Activated CD4-positive, alpha-beta T cell treated with anti-CD3 and anti-CD28 coated beads, Interleukin-2, amount 10 ng/mL, durations not matched to agents 7 days and 5 days (primary cell): ENCODE measurements at regions not wholly inside any gene's neighbourhood (a gene's known extent, or its start where the extent isn't known, plus 50 kb on each side); places are given as distances from the start of the nearest gene placed in this dataset.
"Not testable (repeated sequence)": the region's sequence is repeated elsewhere in the genome, so short reads cannot be mapped to it uniquely, and the experiment has no call there.

Experiments used
- CTCF ChIA-PET: fragments of 350-600 bp; sonication (Branson Sonifier 250); formaldehyde crosslinking; loops from one replicate; lab custom pipeline; 2021; ENCODE audit warnings: antibody characterized with exemption; lab: Charles Lee
- POLR2A ChIA-PET: fragments of 350-600 bp; sonication (Branson Sonifier 250); formaldehyde crosslinking; loops from one replicate; lab custom pipeline; 2021; ENCODE audit warnings: antibody characterized with exemption; lab: Charles Lee
- DNase-seq: peaks from one replicate; pipeline ENCODE4 v3.0.0-alpha.2; 2020
- H3K27ac Mint-ChIP-seq: one replicate; pipeline ENCODE4 v1.8.0; 2021; ENCODE audit warnings: mild to moderate bottlenecking, moderate library complexity, mixed read lengths
- H3K27me3 Mint-ChIP-seq: one replicate; pipeline ENCODE4 v1.8.0; 2021; ENCODE audit warnings: mixed read lengths
- H3K36me3 Mint-ChIP-seq: one replicate; pipeline ENCODE4 v1.8.0; 2021; ENCODE audit warnings: low read depth, mixed read lengths
- H3K4me1 Mint-ChIP-seq: one replicate; pipeline ENCODE4 v1.8.0; 2021; ENCODE audit warnings: mixed read lengths
- H3K4me3 Mint-ChIP-seq: one replicate; pipeline ENCODE4 v1.8.0; 2021; ENCODE audit warnings: mild to moderate bottlenecking, moderate library complexity, mixed read lengths
- H3K9me3 Mint-ChIP-seq: one replicate; pipeline ENCODE4 v1.8.0; 2021; ENCODE audit warnings: mixed read lengths

DNA sequence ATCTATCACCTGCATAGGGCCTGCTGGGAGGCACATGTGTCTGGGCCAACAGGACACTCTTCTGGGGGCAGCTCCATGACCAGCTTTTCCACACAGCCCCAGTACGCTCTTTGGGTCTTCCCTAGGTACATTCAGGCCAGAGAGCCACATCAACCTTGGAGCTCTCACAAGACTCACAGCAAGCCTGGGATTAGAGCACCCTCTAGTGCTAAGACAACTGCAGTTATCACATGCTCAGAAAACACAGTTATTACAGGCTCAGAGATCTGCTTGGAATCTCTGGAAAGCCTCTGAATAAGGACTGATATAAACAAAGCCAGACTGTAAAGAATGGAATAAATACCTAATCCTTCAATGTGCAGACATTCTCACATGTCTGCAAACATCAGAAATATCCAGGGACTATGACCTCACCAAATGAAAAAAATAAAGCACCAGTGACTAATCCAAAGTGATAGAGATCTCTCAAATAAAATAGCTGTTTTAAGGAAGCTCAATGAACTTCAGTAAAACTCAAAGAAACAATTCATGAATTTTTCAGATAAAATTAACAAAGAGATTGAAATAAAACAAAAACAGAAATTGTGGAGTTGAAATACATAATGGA is 563.9 kb upstream of the NR5A2 start:
- Mint-ChIP-seq H3K4me1 (no peaks in the 10 kb centered on the region), H3K4me3 (no peak overlapping the region), H3K9me3 (no peaks in the 10 kb centered on the region), H3K36me3 (no peaks in the 10 kb centered on the region), H3K27me3 (no peaks in the 10 kb centered on the region), H3K27ac (no peak overlapping the region)
- POLR2A ChIA-PET = interaction anchor here (0.5 kb wide), 1 partner anchor 179 kb away, joined by 3 read pairs; no protein-coding TSS in a partner anchor
- DNase-seq = peak; percentile 52
- CTCF ChIA-PET = interaction anchor here (0.5 to 1.5 kb wide), 5 partner anchors 14 to 675 kb away, joined by 3 to 5 read pairs (median 3); no protein-coding TSS in a partner anchor

DNA sequence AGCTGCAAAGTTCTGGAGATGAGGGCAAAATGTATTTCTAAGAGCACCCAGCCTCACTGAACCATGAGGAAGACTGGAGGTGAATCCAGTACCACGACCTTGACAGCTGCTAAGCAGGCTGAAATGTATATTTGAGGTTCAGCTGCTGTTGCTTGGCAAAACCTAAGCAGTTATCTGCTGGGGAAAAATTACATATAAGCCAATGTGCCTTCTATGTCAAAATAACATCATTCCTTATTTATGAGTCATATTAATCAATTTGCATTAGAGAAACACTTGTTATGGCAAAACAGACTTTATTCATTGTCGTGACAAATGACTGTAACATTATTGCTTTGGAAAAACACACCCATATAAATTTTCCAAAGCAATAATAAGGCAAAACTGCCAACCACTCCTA is 560.5 kb upstream of the NR5A2 start:
- no peak for DNase-seq
- H3K9me3 Mint-ChIP-seq = no peaks in the 10 kb centered on the region
- no peaks in the 10 kb centered on the region for H3K4me1 Mint-ChIP-seq
- ChIA-PET POLR2A (no interaction called here), CTCF (interaction anchor here (0.6 to 0.9 kb wide), 3 partner anchors 41 to 867 kb away, joined by 3 read pairs; no protein-coding TSS in a partner anchor)
- no peaks in the 10 kb centered on the region for H3K27me3 Mint-ChIP-seq
- H3K36me3 Mint-ChIP-seq = no peaks in the 10 kb centered on the region
- H3K27ac Mint-ChIP-seq = no peak overlapping the region
- H3K4me3 Mint-ChIP-seq = no peak overlapping the region

DNA sequence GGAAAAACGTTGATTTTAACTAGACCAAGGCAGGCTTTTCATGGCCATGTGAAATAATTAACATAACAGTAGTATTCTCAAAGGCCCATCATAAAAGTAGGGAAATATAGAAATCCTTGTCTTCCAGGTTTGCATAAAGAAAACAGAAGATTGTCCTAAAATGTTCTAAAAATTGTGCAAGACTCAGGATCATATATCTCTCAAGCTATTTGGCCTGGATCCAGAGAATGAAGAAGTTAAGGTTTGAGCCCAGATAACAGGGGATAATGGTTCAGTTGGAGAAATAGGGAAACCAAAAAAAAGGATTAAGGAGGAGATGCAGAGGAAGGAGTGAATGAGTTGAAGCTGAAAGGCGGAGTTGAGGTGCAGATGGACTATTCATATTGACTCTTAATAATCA is 555.5 kb upstream of the NR5A2 start:
- H3K36me3 Mint-ChIP-seq = no peaks in the 10 kb centered on the region
- H3K27ac Mint-ChIP-seq = no peak overlapping the region
- no peak overlapping the region for H3K4me3 Mint-ChIP-seq
- ChIA-PET POLR2A (no interaction called here), CTCF (no interaction called here)
- no peaks in the 10 kb centered on the region for H3K4me1 Mint-ChIP-seq
- H3K9me3 Mint-ChIP-seq = no peaks in the 10 kb centered on the region
- no peak for DNase-seq
- H3K27me3 Mint-ChIP-seq = peaks cover 10% of the 10 kb centered on the region

DNA sequence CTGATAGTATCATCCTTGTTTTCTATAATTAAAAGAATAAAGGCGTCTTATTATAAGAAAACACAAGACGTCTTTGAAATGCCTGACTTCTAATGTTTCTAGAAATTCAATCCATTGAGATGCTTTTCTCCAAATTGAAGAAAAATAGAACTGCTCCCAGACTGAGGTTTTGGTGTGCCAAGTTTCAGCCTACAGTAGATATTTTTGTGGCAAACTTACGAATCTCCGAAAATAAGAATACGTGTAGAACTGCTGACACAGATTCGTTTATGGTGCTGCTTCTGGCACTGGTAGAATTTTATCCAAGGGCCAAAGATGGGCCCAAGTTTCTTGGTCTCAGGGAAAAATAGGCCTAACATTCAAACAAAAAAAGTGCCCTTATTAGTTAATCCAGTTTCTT is 554.5 kb upstream of the NR5A2 start:
- Mint-ChIP-seq H3K4me1 (no peaks in the 10 kb centered on the region), H3K4me3 (no peak overlapping the region), H3K9me3 (no peaks in the 10 kb centered on the region), H3K27me3 (peaks cover 10% of the 10 kb centered on the region), H3K27ac (no peak overlapping the region), H3K36me3 (no peaks in the 10 kb centered on the region)
- DNase-seq = no peak
- ChIA-PET POLR2A (no interaction called here), CTCF (no interaction called here)

DNA sequence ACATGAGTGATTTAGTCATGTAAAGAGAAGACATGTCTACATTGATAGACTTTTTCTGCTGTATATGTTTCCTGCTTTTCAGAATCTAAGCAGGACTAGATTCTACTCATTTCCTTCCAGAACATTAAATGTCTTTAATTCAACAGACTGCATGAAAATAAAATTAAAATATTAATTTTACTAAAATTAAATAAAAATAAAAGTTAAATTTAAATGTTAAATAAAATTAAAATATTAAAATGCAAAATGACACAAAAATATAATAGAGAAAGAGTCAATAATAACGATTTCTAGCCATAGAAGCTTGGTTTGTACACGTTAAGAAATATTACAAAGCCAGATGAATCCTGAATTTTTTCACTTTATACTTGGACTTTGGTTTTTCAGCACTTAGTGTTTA is 552.8 kb upstream of the NR5A2 start:
- Mint-ChIP-seq H3K9me3 (no peaks in the 10 kb centered on the region), H3K4me3 (no peak overlapping the region), H3K27me3 (peaks cover 10% of the 10 kb centered on the region), H3K4me1 (no peaks in the 10 kb centered on the region), H3K36me3 (no peaks in the 10 kb centered on the region), H3K27ac (no peak overlapping the region)
- POLR2A ChIA-PET = no interaction called here
- CTCF ChIA-PET = no interaction called here
- no peak for DNase-seq

DNA sequence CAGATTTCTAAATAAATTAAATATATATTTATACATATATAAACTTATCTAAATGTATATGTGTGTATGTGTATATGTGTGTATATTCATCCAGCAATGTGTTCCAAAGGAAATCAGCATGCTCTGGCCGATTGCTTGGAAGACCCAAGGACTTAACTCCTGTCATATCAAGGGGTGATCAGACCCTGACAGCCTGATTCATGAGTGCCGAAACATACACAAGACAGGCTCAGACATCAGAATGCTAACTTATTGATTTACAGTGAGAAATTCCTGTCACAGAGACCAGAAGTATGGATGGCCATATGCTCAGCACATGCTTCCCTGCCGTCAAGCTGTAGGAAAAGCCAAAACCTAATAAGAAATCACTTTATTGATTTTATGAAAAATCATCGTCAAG is 545.1 kb upstream of the NR5A2 start:
- DNase-seq = no peak
- H3K36me3 Mint-ChIP-seq = no peaks in the 10 kb centered on the region
- peaks cover 1% of the 10 kb centered on the region for H3K27me3 Mint-ChIP-seq
- H3K4me1 Mint-ChIP-seq = no peaks in the 10 kb centered on the region
- no peak overlapping the region for H3K27ac Mint-ChIP-seq
- CTCF ChIA-PET = no interaction called here
- no peaks in the 10 kb centered on the region for H3K9me3 Mint-ChIP-seq
- POLR2A ChIA-PET = no interaction called here
- H3K4me3 Mint-ChIP-seq = no peak overlapping the region

DNA sequence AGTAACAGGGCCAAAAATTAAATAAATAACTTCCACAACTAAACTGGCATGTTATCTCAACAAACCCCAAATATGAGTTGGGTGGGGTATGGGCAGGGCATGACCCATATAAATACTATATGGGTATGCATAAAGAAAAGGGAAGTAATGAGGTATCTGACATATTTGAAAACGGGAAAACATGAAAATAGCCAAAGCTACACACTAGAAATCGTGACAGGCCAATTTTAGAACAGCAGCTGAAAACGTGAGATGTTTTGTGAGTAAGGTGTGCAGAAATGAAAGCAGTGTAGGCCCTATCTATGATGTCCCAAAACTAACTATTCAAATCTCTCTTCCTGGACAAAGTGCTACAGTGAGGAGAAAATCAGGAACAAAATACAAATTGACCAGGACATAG is 537.9 kb upstream of the NR5A2 start:
- no peak for DNase-seq
- H3K4me1 Mint-ChIP-seq = no peaks in the 10 kb centered on the region
- H3K9me3 Mint-ChIP-seq = no peaks in the 10 kb centered on the region
- ChIA-PET POLR2A (no interaction called here), CTCF (no interaction called here)
- H3K36me3 Mint-ChIP-seq = no peaks in the 10 kb centered on the region
- H3K27ac Mint-ChIP-seq = no peak overlapping the region
- H3K4me3 Mint-ChIP-seq = no peak overlapping the region
- H3K27me3 Mint-ChIP-seq = peaks cover 2% of the 10 kb centered on the region

DNA sequence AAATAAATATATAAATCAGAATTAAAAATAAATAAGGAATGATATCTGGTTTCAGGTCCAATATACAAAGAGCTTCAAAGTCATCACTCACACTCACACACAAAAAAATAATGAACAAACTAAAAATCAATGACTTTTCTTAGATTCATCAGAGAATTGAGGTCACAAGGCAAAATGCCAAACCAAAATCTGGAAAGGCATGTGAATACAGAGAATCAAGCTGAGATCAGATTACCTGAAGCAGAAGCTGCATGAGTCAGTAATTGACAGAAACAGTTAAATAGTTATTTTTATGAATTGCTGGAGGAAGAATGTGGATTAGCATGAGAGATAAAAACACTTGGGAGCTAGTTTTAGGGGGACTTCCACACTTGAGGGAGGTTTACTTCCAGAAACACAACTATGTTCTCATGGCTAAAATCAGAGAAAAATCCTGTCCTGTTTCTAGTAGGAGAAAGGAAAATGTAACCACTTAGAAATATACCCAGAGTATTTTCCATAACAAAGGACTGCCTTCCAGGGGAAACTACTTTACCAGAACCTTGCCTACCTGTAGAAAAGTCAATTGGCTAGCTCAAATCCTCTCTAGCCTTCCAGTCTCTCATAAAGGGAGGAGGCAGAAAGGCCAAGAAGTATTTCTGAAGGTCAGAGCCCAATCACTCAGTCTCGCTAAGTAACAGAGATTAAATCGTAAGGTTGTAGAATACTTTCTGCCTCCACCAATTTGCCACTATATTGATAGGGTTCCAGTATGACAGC is 536.6 kb upstream of the NR5A2 start:
- DNase-seq = no peak
- H3K9me3 Mint-ChIP-seq = peaks cover 5% of the 10 kb centered on the region
- peaks cover 2% of the 10 kb centered on the region for H3K27me3 Mint-ChIP-seq
- H3K36me3 Mint-ChIP-seq = no peaks in the 10 kb centered on the region
- POLR2A ChIA-PET = no interaction called here
- no peaks in the 10 kb centered on the region for H3K4me1 Mint-ChIP-seq
- no peak overlapping the region for H3K4me3 Mint-ChIP-seq
- CTCF ChIA-PET = no interaction called here
- no peak overlapping the region for H3K27ac Mint-ChIP-seq

DNA sequence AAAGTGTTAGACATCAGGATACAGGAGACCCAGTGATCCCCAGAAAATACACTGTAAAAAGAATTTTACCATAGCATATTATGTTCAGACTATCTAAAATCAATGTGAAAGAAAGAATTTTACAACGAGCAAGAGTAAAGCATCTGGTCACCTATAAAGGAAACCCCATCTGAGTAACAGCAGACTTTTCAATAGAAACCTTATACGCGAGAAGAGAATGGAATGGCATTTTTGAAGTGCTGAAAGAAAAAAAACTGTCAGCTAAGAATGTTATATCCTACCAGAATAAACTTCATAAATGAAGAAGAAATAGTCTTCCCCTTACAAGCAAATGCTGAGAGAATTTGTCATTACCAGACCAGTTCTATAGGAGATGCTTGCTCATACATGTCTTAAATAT is 532.1 kb upstream of the NR5A2 start:
- DNase-seq = no peak
- CTCF ChIA-PET = no interaction called here
- peaks cover 2% of the 10 kb centered on the region for H3K27me3 Mint-ChIP-seq
- H3K27ac Mint-ChIP-seq = no peak overlapping the region
- no peaks in the 10 kb centered on the region for H3K36me3 Mint-ChIP-seq
- H3K4me1 Mint-ChIP-seq = no peaks in the 10 kb centered on the region
- H3K9me3 Mint-ChIP-seq = peaks cover 5% of the 10 kb centered on the region
- H3K4me3 Mint-ChIP-seq = no peak overlapping the region
- POLR2A ChIA-PET = no interaction called here

DNA sequence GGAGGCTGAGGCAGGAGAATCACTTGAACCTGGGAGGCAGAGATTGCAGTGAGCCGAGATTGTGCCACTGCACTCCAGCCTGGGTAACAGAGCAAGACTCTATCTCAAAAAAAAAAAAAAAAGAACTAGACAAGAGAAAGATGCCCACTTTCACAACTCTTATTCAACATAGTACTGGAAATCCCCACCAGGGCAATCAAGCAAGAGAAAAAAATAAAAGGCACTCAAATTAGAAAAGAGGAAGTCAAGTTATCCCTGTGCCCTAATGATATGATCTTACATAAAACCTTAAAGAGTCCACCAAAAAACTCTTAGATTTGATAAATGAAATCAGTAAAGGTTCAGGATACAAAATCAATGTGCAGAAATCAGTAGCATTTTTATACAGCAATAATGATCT is 528.7 kb upstream of the NR5A2 start:
- H3K36me3 Mint-ChIP-seq, POLR2A ChIA-PET, DNase-seq, CTCF ChIA-PET, H3K27me3 Mint-ChIP-seq, H3K4me1 Mint-ChIP-seq, H3K4me3 Mint-ChIP-seq, H3K9me3 Mint-ChIP-seq, H3K27ac Mint-ChIP-seq: not testable (repeated sequence)

DNA sequence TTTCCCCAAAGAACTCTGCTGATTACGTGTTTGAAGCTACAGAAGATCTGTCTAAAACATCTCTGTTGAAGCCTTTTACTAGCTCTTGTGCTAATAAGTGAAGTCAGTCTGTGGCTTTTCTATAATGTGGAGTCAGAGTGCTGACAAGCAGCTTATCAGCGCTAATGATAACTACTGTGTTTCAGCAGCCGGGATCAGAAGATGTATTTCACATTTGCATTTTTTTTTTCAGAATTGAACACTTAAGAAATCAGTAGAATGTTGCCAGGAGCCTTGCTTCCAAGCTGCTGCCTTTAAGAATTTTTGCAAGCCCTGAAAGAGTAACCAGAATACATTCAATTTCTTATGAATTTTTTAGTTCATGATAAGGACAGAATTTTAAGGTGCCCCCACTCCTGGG is 519.4 kb upstream of the NR5A2 start:
- H3K9me3 Mint-ChIP-seq = no peaks in the 10 kb centered on the region
- H3K4me1 Mint-ChIP-seq = no peaks in the 10 kb centered on the region
- no peak overlapping the region for H3K4me3 Mint-ChIP-seq
- no peaks in the 10 kb centered on the region for H3K36me3 Mint-ChIP-seq
- no peak for DNase-seq
- H3K27ac Mint-ChIP-seq = no peak overlapping the region
- CTCF ChIA-PET = interaction anchor here (0.5 kb wide), 1 partner anchor 41 kb away, joined by 3 read pairs; no protein-coding TSS in a partner anchor
- H3K27me3 Mint-ChIP-seq = peaks cover 17% of the 10 kb centered on the region
- POLR2A ChIA-PET = no interaction called here

DNA sequence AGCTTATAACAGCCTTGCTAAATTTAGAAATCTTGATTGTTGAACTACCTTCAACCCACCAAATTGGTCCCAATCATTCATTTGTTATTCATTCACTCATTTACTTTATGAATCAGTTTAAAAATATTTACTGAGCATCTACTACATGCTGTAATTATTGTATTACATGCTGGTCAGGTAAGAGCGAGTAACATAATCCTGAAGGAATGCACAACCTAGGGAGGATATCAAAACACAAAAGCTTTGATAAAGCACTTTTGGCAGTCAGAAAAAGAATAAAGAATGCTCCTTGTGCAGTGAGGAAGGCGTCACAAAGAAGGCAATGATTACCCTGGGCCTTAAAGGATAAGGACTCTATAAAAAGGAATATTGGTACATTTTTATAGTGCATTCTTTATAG is 518.9 kb upstream of the NR5A2 start:
- no peaks in the 10 kb centered on the region for H3K9me3 Mint-ChIP-seq
- no peaks in the 10 kb centered on the region for H3K36me3 Mint-ChIP-seq
- no peaks in the 10 kb centered on the region for H3K4me1 Mint-ChIP-seq
- POLR2A ChIA-PET = no interaction called here
- no peak overlapping the region for H3K4me3 Mint-ChIP-seq
- peaks cover 17% of the 10 kb centered on the region for H3K27me3 Mint-ChIP-seq
- H3K27ac Mint-ChIP-seq = no peak overlapping the region
- CTCF ChIA-PET = no interaction called here
- DNase-seq = no peak

DNA sequence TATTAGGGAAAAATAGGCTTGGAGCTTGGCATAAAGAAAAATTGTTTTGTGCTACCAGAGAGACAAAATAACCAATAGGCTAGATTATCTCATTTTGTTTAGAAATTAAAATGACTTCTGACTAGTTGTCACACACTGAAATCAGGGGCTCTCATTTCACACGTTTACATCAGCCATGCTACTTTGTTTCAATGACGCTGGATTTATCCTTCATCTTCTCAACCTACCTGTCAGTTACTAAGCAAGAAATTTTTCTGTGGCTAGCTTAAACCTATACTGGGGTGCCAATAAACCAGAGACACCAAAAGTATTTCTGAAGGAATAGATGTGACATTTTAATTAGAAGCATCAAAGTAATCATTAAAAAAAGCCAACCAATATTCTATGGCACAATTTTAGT is 518.1 kb upstream of the NR5A2 start:
- Mint-ChIP-seq H3K9me3 (no peaks in the 10 kb centered on the region), H3K4me3 (no peak overlapping the region), H3K27ac (no peak overlapping the region), H3K4me1 (no peaks in the 10 kb centered on the region), H3K36me3 (no peaks in the 10 kb centered on the region), H3K27me3 (peaks cover 17% of the 10 kb centered on the region)
- ChIA-PET CTCF (no interaction called here), POLR2A (no interaction called here)
- DNase-seq = no peak
